DOHH2 (cell line): ENCODE measurements at regions not wholly inside any gene's neighbourhood (a gene's known extent, or its start where the extent isn't known, plus 50 kb on each side); places are given as distances from the start of the nearest gene placed in this dataset.

Source experiments
- EZH2phosphoT487 ChIP-seq: fragments of 200-600 bp; sonication (generic); IDR thresholded peaks from 2 replicates; pipeline ENCODE4 v1.6.1; 2017; ENCODE audit warnings: borderline replicate concordance, mild to moderate bottlenecking, antibody characterized with exemption, low read length, moderate library complexity, mixed read lengths
- TF ChIP-seq, protein P1 (sequence below): fragments of 200-600 bp; sonication (generic); IDR thresholded peaks from one replicate; pipeline ENCODE4 v1.5.1; 2014; ENCODE audit warnings: antibody characterized with exemption, mild to moderate bottlenecking, low read depth, low read length; ENCODE audit not compliant: poor library complexity, severe bottlenecking

DNA sequence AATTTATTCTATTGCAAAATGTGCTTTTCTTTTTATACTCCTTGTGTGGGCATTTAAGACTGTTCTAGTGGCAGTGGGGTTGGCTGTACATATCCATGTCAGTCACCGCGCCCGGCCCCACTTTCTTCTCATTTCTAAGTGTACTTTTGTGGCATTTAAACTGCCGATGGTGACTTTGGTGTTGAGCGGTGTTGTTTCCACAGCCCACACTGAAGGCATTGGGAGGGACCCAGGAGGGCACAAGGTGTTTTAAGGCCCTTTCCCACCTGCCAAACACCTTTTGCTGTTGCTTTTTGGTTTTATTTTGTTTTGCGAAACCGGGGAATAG is 369.7 kb downstream of the MTX2 start:
- TF ChIP-seq, protein P1, sequence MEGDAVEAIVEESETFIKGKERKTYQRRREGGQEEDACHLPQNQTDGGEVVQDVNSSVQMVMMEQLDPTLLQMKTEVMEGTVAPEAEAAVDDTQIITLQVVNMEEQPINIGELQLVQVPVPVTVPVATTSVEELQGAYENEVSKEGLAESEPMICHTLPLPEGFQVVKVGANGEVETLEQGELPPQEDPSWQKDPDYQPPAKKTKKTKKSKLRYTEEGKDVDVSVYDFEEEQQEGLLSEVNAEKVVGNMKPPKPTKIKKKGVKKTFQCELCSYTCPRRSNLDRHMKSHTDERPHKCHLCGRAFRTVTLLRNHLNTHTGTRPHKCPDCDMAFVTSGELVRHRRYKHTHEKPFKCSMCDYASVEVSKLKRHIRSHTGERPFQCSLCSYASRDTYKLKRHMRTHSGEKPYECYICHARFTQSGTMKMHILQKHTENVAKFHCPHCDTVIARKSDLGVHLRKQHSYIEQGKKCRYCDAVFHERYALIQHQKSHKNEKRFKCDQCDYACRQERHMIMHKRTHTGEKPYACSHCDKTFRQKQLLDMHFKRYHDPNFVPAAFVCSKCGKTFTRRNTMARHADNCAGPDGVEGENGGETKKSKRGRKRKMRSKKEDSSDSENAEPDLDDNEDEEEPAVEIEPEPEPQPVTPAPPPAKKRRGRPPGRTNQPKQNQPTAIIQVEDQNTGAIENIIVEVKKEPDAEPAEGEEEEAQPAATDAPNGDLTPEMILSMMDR = no peak
- TF ChIP-seq EZH2phosphoT487 = no peak
